ENCODE measurements at regions not wholly inside any gene's neighbourhood (a gene's known extent, or its start where the extent isn't known, plus 50 kb on each side); places are given as distances from the start of the nearest gene placed in this dataset.

DNA sequence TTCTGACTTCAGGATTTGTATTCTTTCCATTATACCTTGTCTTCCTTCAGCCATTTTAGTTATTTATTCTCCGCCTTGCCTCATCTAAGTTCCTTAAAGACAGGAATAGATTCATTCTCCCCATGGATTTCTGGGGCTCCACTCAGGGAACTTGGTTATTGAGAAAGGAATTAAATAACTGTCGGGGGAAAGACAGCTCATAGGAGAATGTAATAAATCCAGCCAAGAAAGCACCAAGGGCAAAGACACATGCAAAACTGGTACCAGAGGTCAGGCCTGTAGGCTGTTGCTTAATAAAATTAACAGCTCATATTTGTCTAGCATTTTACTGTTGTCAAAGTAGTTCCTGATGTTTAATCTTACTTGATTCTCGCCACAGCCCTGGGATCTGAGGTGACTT lies 357.2 kb downstream of the TMEM38B start:
- no peak for FAIRE-seq
- no peak for TF ChIP-seq POLR2A (IDR thresholded peaks at IDR 0.05; ENCODE audit: low read depth, low read length)
- DNase-seq (ENCODE audit: insufficient read length, low spot score): no peak

DNA sequence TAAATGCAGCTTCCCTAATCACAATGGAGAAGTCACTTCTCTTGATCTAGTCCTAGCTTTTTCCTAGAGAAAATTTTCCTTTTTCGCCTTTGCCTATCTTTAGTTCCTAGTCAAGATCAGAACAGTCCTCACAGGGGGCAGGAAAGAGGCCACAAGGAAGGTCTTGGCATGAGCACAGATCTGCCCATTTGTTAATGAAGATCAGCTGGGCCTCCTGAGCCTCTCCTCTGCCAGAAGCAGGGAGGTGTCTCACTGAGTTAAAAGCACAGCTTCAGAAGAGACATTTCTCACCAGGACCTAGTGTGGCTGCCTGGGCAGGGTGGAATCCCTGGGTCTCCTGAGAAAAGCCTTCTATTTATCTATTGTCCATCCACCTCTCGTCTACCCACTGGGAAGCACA lies 357.8 kb downstream of the TMEM38B start:
- DNase-seq (ENCODE audit: insufficient read length, low spot score) (no peak), FAIRE-seq (no peak)
- TF ChIP-seq POLR2A (IDR thresholded peaks at IDR 0.05; ENCODE audit: low read depth, low read length): no peak

DNA sequence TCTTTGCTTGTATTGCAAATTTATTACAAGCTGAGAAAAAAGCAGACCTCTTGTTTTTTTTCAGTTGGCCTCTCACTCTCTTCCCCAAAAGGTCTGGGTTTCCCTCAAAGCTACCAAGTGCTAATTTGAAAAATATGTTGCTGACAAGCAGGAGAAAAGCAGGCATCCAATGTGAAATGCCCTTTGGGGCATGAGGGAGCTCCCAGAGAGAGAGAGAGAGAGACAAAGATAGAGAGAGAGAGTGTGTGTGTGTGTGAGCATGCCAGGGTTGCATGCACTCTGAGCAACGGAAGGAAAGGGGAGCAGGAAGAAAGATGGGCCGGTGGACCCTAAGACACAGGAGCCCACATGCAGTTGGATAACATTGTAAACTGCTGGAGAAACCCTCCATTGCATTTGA lies 358.4 kb downstream of the TMEM38B start:
- FAIRE-seq (no peak), DNase-seq (ENCODE audit: insufficient read length, low spot score) (no peak)
- TF ChIP-seq POLR2A (IDR thresholded peaks at IDR 0.05; ENCODE audit: low read depth, low read length): no peak

DNA sequence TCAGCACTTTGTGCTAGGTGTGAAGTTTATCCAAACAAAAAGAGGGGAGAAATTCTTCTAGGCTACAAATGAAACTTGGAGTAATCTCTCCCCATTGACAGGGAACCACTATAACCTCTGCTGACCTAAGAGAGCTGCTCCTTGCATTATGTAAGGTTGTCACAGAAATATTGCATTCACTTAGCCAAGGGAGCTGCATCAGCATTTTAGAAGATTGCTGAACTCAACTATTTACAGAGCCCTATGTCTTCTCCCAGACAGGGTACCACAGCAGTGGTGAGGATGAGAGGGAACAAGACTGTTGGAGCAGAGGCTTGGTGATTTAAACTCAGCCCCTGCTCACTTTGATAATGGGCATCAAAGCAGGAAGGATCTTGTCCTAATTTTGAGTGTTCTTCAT lies 362.0 kb downstream of the TMEM38B start:
- no peak for TF ChIP-seq POLR2A (IDR thresholded peaks at IDR 0.05; ENCODE audit: low read depth, low read length)
- FAIRE-seq (no peak), DNase-seq (ENCODE audit: insufficient read length, low spot score) (no peak)

DNA sequence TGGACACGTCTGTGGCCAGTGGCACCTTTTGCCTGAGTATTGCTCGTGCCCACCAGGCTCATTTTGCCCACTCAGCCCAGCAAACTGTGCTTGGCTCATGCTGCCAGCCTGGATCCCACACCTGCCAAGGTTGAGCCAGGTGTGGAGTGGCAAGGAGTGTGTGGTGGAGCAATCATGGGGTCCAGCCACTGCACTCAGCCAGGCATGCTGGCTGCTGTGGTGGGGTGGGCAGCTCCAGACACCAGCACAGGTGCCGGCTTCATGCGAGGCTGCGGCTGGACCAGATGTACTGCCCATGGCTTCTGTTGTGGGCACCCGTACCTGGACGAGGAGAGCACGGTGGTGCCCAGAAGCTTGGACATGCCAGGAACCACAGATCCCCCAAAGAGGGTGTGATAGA lies 364.1 kb downstream of the TMEM38B start:
- DNase-seq (ENCODE audit: insufficient read length, low spot score) (no peak), FAIRE-seq (no peak)
- no peak for TF ChIP-seq POLR2A (IDR thresholded peaks at IDR 0.05; ENCODE audit: low read depth, low read length)

DNA sequence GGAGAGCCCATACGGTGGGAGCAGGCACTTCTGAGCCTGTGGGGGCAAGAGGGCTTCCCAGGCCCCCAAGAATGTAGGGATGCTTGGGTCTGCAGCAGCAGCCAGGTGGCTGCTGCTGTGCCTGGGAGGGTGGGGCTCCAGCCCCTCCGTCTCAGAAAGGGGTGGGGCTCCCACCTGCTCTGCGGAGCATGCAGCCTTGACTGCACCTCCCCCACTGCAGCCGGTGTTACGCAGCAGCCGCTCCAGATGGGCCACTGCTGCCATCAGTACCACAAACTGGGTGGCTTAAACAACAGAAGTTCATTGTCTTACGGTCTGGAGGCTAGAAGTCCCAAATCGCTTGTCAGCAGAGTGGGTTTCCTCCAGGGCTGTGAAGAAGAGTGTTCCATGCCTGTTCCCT lies 365.5 kb downstream of the TMEM38B start:
- FAIRE-seq (no peak), DNase-seq (ENCODE audit: insufficient read length, low spot score) (no peak)
- no peak for TF ChIP-seq POLR2A (IDR thresholded peaks at IDR 0.05; ENCODE audit: low read depth, low read length)

DNA sequence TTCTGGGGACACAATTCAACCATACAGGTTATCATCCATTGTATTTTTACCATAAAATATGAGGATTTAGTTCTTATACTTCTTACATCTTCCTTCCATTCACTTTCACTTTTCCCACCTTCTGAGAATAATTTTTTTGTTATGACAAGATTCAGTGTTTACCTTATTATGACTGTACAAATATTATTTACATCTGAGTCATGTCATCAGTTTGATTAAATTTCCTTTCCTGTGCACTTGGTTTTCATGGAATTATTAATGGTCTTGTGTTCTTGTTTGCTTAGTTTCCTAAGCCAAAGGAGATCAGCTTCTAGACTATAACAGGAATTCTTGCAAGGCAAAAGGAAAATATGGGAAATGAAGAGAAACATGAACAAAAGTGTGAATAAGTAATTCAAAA lies 366.5 kb downstream of the TMEM38B start:
- no peak for TF ChIP-seq POLR2A (IDR thresholded peaks at IDR 0.05; ENCODE audit: low read depth, low read length)
- DNase-seq (ENCODE audit: insufficient read length, low spot score): no peak
- FAIRE-seq: no peak

DNA sequence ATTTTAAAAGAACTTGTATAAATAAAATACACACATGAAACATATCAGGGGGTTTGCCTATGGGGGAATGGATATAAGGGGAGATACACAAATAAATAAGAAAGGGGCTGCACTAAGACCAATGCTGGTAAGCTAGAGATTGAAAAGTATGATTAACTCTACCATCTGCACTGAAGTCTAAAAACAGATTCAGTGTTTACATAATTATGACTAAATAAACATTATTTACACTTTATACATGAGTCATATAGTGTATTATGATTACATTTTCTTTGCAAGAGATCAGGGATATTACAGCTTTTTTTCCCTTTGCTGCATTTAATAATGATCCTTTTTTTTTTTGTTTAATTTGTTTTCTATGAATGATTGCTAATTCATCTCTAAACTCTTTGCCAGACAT lies 367.9 kb downstream of the TMEM38B start:
- DNase-seq (ENCODE audit: insufficient read length, low spot score): no peak
- TF ChIP-seq POLR2A (IDR thresholded peaks at IDR 0.05; ENCODE audit: low read depth, low read length): no peak
- no peak for FAIRE-seq

DNA sequence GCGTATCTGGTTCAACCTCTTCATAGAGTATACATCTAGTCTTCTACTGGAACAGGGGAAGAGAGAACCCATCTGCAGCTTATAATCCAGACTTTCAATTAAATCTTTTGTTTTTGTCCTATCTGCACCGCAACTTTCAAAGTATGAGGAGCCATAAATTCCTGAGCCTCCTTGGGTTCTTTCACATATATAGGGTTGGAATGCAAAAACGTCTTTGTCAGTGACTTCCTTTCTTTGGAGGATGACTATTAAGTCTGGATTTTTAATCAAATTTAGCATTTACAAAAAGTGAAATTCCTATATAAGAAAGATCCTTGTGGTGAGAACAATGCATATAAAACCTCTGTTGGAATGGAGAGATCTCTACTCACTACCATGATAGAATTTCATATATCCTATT lies 370.8 kb downstream of the TMEM38B start:
- no peak for TF ChIP-seq POLR2A (IDR thresholded peaks at IDR 0.05; ENCODE audit: low read depth, low read length)
- no peak for FAIRE-seq
- no peak for DNase-seq (ENCODE audit: insufficient read length, low spot score)

DNA sequence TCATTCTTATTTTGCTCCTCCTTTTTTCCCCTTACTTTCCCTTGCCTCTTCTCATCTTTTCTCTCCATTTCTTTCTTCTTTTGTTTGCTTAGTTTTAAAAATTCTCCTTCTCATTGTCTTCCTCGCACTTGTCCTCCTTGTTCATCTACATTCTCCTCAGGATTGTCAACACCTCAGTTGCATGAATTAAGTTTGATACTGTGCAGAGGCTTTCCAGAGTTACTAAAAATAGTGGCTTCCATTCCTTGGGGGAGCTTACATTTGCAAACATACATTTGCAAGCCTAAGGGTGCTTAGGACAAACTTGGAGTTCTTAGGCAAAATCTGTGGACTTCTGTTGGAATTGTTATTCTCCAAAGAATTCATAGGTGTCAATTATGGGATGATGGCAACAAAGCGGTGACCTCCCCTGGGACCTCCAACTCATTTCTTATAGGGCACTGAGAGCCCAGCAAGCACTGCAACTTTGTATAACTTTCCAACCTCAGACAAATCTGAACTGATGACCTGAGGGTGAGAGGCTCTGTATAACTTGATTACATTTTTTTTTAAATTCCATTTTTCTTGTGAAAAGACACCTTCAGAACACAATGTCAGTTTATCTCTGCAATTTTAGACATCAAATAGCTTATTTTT lies 371.4 kb downstream of the TMEM38B start:
- TF ChIP-seq POLR2A (IDR thresholded peaks at IDR 0.05; ENCODE audit: low read depth, low read length): no peak
- FAIRE-seq (no peak), DNase-seq (ENCODE audit: insufficient read length, low spot score) (no peak)

DNA sequence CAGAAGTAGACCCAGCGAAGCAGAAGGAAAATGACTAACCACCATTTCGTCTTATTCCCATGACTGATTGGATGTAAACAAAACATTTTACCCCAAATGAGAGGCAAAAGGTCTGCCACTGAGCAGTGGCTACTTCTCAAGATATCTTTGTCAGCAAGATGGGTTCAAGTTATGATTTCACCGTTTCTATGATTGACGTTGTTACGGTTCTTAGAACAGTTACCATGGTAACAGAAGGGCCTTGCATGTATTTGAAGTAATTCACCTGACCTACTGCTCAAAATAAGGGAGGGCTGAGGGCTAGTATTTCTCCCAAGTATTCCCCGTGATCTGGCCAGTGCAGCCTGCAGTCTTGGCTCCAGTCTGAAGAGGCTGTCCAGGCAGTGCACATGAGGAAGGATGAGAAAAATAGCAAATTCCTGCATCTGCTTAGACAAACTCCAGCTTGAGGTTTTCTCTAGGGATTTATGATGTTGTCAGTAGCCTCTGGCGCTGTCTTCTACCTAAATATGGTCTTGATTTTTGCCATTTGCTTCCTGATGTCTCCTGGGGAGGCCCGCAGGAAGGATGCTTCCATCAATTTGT lies 372.7 kb downstream of the TMEM38B start:
- TF ChIP-seq POLR2A (IDR thresholded peaks at IDR 0.05; ENCODE audit: low read depth, low read length): no peak
- DNase-seq (ENCODE audit: insufficient read length, low spot score) (no peak), FAIRE-seq (no peak)

DNA sequence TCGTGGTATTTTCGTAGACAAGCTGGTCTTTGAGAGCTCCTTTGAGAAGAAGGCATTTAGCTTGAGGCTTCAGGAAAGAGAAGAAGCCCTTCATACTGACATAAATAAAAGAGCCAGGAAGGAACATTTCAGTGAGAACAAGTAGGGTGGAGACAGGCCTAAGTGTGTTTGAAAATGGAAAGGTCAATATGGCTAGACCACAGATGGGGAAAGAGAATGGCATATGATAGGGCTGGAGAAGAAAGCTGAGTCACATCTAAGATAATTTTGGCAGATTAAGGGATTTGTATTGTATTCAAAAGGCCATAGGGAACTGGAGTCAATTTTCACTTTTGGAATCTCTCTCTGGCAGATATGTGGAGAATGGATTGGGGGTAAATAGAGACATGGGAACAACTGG lies 374.9 kb downstream of the TMEM38B start:
- FAIRE-seq (no peak), DNase-seq (ENCODE audit: insufficient read length, low spot score) (no peak)
- no peak for TF ChIP-seq POLR2A (IDR thresholded peaks at IDR 0.05; ENCODE audit: low read depth, low read length)

DNA sequence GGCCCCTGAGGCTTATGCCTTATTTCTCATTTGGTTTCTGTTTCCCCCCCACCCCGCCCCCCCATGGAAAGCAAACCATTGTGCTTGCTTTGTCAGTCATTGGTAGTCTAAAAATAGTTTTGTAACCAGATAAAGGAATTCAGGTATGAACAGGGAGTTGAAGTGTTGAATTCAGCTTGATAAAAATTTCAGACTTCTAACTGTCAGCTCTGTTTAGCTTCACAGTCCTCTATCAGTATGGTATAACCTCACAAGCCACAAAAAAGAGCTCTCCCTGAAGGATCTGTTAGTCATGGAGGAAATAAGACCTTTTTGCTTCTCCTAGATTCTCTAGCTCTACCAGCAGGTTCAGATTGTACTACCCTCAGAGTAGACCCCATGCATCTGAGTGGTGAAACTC lies 378.1 kb downstream of the TMEM38B start:
- DNase-seq (ENCODE audit: insufficient read length, low spot score) (no peak), FAIRE-seq (no peak)
- TF ChIP-seq POLR2A (IDR thresholded peaks at IDR 0.05; ENCODE audit: low read depth, low read length): no peak

DNA sequence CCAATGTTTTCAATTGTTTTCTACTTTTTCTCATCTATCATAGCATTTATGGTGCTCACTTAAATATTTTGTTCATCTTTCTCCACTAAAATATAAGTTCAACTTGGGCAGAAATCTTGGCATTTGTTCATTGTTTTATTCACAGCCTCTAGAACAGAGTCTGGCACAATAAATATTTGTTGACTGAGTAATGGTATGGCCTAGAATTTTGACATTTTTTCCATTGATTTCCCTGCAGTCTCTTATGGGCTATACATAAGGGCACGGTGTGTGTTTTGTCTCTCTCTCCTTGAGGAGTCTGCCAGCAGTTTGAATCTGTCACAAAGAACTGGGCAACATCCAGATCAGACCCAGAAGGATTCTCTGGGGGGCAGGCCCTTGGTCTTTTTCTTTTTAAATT lies 379.7 kb downstream of the TMEM38B start:
- TF ChIP-seq POLR2A (IDR thresholded peaks at IDR 0.05; ENCODE audit: low read depth, low read length): no peak
- no peak for FAIRE-seq
- no peak for DNase-seq (ENCODE audit: insufficient read length, low spot score)

DNA sequence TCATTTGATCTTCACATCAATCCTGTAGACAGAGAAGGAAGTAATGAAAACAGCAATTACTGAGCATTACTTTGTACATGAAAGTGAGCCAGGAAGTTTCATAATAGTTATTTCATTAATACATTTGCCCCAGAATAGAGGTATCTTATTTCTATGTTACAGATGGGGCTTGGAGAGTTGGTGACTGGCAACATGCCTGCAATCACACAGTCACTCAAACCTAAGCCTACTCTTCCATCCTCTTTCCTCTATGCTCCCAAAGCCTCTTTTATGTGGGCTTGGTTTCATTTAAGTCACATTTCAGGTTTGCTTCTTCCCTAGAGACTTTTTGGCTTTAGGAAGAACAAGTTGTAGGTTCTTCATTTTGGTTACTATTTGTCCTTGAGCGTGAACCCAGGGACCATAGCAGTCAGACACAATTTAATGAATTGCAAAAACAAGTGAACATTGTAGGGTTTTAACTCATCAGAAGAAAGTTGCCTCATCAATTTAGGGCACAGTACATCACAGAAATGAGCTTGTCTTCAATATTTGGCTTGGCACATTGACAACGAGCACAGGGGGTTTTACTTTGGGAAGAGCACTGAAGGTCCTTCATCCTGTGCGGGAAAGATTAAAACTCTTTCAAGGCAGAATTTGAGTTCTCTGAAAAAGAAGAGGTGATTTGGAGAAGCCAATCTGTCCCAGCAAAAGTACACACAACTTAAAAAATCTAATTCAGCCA lies 381.1 kb downstream of the TMEM38B start:
- DNase-seq (ENCODE audit: insufficient read length, low spot score) (no peak), FAIRE-seq (no peak)
- no peak for TF ChIP-seq POLR2A (IDR thresholded peaks at IDR 0.05; ENCODE audit: low read depth, low read length)

Data from H54 (cell line).